HPDE6-E6E7 (cell line): ENCODE measurements at regions not wholly inside any gene's neighbourhood (a gene's known extent, or its start where the extent isn't known, plus 50 kb on each side); places are given as distances from the start of the nearest gene placed in this dataset.
"Not testable (repeated sequence)": the region's sequence is repeated elsewhere in the genome, so short reads cannot be mapped to it uniquely, and the experiment has no call there.

Source experiments
- DNase-seq: peaks from one replicate; pipeline ENCODE4 v3.0.0; 2011; ENCODE audit warnings: missing footprints; ENCODE audit errors: extremely low spot score

DNA sequence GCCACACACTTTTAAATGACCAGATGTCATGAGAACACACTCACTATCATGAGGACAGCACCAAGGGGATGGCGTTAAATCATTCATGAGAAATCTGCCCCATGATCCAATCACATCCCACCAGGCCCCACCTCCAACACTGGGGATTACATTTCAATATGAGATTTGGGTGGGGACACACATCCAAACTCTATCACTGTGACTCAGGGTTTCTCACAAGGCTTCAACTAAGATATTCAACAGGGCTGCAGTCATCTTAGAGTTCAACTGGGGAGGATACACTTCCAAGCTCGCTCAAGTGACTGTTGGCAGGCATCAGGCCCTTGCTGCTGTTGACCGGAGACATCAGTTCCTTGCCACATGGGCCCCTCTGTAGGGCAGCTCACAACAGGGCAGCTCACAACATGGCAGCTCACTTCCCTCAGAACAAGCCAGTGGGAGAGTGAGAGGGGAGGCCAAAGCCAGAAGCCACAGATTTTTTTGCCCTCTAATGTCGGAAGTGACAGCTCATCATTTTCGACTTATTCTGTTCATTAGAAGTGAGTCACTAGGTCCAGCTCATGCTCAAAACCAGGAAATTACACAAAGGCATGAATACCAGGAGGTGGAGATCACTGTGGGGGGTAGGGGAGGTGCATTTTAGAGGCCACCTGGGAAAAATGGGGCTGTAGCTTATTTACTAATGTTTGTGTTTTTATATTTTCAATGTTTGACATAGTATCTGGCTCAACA lies 50.8 kb upstream of the PTHLH start:
- peak; percentile 43 for DNase-seq

- DNase-seq = peak; percentile 26
These were observed 51.9 kb upstream of the PTHLH start for GRCh38 chr12:28024231-28024995.

DNA sequence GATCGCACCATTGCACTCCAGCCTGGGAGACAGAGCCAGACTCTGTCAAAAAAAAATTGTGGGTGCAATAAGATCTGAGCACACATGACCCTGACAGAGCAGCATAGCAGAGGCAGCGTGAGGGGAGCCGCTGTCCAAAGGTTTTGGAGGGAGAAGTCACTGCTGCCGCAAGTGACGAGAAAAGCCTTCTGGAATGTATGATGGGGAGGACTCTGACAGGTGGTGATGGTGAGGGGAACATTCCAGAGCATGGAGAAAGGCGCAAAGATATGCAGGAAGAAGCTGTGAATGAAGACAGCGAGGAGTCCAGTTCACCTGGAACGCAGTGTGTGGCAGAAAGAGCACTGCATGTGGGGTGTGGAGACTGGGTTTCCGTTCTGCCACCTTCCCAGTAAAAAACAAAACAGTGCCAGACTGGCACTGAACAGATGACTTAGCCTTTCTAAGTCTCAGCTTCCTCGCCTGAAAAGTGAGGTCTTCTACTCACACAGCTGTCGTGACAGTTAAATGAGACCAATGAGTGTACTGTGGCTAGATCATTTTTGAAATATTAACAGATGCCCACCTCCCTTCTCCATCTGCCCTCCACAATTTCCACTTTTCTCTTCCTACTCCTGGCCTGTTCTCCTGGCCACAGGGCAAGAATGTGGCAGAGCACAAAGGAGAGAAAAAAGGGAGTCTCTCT lies 53.4 kb upstream of the PTHLH start:
- no peak for DNase-seq

- DNase-seq = no peak
These were observed 54.2 kb upstream of the PTHLH start for GRCh38 chr12:28026701-28027100.

DNA sequence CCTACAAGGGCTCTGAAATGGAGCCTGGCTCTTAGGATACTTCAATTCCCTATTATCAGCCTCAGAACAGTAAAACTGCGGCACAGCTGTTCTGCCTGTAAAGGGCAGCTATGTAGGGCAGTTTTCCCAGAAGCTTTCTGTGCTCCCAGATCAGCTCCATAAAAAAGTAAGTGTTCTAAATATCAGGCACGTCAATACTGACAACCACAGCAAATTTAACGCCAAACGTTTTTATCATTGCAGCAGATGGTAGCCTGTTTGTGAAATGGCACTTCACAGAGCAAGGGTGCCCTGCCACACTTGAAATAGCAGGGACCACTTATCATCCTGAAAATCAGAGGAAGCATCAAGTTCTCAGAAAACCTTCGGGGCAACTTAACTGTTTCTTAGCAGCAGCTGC lies 54.8 kb upstream of the PTHLH start:
- no peak for DNase-seq

DNA sequence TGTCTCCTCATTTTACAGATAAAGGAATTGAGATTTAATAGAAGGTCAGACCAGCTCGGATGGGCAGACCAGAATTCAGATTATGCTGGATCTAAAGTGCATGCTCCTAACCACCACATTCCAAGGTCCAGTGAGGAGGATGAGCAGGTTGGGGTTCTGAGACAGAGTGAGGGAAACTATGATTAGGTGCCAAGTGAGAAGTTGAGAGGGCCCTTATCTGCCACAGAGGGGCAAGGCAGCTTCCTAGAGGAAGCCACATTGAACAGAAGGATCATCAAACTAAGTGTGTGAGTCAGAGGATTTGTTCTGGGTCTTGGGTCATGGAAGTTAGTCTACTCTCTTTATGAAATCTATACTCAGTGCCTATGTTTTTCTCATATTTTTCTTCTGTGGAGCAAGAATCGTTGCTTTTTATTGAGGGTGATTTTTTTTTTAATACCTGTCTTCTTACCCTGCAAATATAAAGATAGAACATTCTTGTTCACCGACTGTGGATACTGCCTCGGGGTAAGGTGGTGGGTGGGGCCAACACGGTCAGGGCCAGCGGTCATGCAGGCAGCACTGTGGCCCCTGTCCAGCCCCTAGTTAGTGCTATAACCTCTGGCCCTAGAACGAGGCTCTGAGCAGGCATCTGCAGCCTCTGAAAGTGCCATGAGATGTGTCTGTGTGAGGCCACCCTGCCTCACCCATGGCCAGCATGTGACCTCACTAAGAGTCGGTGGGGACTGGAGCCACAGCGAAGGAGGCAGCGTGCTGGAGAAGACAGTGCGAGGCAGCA lies 55.6 kb upstream of the PTHLH start:
- no peak for DNase-seq

DNA sequence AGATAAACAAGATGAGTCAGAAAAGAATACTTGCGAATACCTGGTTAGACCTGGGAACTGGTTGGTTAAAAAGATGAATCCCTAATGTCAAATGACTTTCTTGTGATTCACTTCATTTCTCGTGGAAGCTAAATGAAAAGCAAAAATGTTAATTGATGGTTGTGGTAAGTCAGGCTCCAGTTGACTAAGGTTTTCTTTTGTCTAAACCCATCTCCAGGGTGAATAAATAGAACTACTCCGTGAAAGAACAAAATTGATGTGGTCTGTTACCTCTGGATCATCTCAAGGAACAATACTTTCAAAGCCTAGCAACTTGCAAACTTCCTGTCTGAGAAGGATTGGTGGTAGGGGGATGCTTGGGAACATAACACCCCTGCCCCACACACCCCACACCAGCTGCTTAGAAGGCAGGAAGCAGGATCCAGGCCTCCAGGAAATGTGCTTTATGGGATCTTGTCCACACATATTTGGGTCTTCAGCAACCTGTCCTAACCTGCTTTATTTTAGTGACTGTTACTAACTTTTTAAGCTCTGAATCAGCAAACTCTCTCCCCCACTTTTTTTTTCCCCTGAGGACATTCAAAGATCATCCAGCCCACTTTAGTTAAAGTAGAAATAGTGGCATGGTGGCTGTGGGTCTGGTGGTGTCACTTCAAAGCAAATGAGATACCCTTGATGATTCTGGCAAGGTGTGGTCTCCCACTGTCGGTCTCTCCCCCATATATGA lies 60.4 kb upstream of the PTHLH start:
- DNase-seq = peak; percentile 63

DNA sequence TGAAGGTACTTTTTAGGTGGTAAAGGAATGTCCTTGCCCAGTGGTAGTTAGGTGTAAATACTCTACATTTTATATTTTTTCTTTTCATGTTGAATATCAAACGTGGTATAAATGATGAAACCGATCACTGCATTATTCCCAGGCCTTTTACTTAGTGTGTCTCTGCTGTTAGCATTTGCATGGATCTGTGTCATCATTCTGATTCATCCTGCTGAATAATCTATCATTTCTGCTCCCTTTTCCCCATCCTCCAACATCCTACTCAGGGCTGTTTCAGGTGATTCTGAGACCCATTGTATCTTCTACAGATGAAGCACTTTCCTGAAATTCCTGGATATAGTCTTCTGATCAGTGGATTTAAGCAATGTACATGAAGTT lies 61.0 kb upstream of the PTHLH start:
- peak; percentile 48 for DNase-seq

DNA sequence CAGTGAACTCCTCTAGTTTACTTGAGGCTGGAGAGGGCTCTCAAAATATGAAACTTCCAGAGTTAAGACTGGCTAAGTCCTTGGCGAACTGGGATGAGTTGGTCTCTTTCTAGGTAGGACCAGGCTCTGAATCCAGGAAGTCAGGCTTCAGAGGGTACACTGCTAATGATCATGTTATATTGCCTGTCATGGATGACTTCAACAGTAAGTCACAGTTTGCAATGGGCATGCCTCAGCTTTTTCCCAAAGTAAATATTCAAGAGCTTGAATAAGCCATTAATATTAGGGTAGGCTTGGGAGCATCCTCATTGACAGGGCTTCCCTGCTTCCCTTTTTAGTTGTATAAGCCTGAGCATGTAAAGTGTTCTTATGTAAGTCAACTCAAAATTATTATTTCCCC lies 61.7 kb upstream of the PTHLH start:
- no peak for DNase-seq

GRCh38 chr12:28035500-28035899 lies 63.0 kb upstream of the PTHLH start:
- no peak for DNase-seq

GRCh38 chr12:28036940-28037339 lies 64.4 kb upstream of the PTHLH start:
- DNase-seq = no peak

DNA sequence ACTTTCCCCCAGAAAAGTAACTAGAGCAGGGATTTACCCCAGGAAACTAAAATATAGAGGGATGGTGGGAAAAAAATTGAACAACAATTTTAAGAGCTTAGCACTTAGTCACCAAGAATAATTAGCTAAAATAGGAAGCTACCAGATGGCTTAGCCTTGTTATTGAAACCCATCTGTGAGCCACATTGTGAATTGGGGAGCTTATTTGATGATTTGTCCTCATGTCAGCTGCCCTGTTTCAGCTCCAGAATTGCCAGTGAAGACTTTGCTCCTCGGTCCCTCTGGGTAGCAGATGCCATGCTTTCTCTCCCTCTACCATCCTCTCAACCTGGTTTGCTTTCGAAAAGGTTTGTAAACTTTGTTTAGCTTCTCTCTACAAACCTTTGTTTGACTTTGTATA lies 67.7 kb upstream of the PTHLH start:
- DNase-seq = no peak

- not testable (repeated sequence) for DNase-seq
These were observed 74.1 kb upstream of the PTHLH start for GRCh38 chr12:28046600-28046999.

- no peak for DNase-seq
These were observed 78.1 kb upstream of the PTHLH start for GRCh38 chr12:28050606-28051005.

- no peak for DNase-seq
These were observed 79.2 kb upstream of the PTHLH start for GRCh38 chr12:28051516-28052354.

GRCh38 chr12:28053564-28053963 lies 81.0 kb upstream of the PTHLH start:
- DNase-seq = no peak

- DNase-seq = no peak
These were observed 82.0 kb upstream of the PTHLH start for GRCh38 chr12:28054583-28054982.

DNA sequence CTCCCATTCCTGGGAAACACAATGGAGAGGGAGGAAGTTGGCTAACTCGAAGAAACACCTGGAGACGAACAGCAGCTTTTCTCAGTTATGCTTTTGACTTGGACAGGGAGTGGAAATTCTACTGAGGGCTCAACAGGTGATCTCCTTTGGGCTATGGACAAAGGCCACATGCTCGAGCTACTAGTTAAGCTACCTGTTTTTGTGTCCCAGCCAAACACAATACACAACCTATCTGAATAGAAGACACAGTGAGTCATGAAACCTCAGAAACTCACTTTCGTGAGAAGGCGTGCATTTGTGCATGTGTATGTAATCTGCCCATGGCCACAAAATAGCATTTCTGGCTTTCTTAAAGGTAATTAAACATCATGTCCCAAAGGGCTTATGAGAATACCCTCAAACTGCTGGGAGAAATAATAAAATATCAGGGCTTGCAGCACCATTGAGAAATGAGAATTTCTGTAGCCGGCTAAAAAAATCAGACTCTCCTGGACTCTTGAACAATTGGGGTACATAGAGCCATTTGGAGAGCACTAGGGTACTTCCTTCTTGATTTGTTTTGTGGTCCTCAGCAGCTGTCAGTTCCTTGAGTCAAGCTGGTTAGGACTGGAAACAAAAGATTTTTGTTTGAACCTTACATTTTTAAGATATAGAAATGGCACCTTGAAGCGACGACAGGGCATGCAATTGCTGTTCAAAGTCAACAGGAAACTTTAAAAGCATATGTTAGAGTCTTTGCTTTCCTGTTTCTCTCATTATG lies 85.5 kb upstream of the PTHLH start:
- DNase-seq = peak; percentile 32

GRCh38 chr12:28059220-28059619 lies 86.7 kb upstream of the PTHLH start:
- DNase-seq = no peak

- DNase-seq = no peak
These were observed 87.1 kb upstream of the PTHLH start for GRCh38 chr12:28059668-28060067.
